Loucy (cell line): ENCODE measurements at regions not wholly inside any gene's neighbourhood (a gene's known extent, or its start where the extent isn't known, plus 50 kb on each side); places are given as distances from the start of the nearest gene placed in this dataset.

Experiments
- H2AFZ ChIP-seq: fragments of 200-600 bp; sonication (generic); 2 replicates; pipeline ENCODE4 v1.6.0; 2016; ENCODE audit warnings: antibody characterized with exemption, mild to moderate bottlenecking, low read length, moderate library complexity
- H3F3A ChIP-seq: fragments of 200-600 bp; 2 replicates; pipeline ENCODE4 v1.6.0; 2016; ENCODE audit warnings: antibody characterized with exemption, low read depth, mild to moderate bottlenecking
- H3K27me3 ChIP-seq: fragments of 200-600 bp; sonication (generic); 2 replicates; pipeline ENCODE4 v1.6.1; 2014; ENCODE audit warnings: low read length, mild to moderate bottlenecking; ENCODE audit not compliant: insufficient read depth, poor library complexity, severe bottlenecking
- H3K36me3 ChIP-seq: fragments of 200-600 bp; sonication (generic); 2 replicates; pipeline ENCODE4 v1.6.1; 2016; ENCODE audit warnings: low read length; ENCODE audit not compliant: insufficient read depth
- H3K4me1 ChIP-seq: fragments of 200-600 bp; sonication (generic); 2 replicates; pipeline ENCODE4 v1.5.1; 2014; ENCODE audit warnings: low read length, mild to moderate bottlenecking; ENCODE audit not compliant: insufficient read depth, poor library complexity, severe bottlenecking
- H3K4me2 ChIP-seq: fragments of 200-600 bp; sonication (generic); 2 replicates; pipeline ENCODE4 v1.6.0; 2014; ENCODE audit warnings: antibody characterized with exemption, low read length, low read depth, mild to moderate bottlenecking; ENCODE audit not compliant: poor library complexity, severe bottlenecking
- H3K4me3 ChIP-seq: fragments of 200-600 bp; sonication (generic); 2 replicates; pipeline ENCODE4 v1.5.1; 2014; ENCODE audit warnings: low read length, mild to moderate bottlenecking, mixed read lengths; ENCODE audit not compliant: poor library complexity, severe bottlenecking
- H3K79me2 ChIP-seq: fragments of 200-600 bp; sonication (generic); 2 replicates; pipeline ENCODE4 v1.6.1; 2014; ENCODE audit warnings: low read length; ENCODE audit not compliant: insufficient read depth
- H3K9ac ChIP-seq: fragments of 200-600 bp; sonication (generic); 2 replicates; pipeline ENCODE4 v1.6.0; 2014; ENCODE audit warnings: mild to moderate bottlenecking, low read depth, low read length, moderate library complexity; ENCODE audit not compliant: poor library complexity, severe bottlenecking
- H3K9me2 ChIP-seq: fragments of 200-600 bp; sonication (generic); replicated peaks from 2 replicates; pipeline ENCODE4 v1.6.1; 2016; ENCODE audit warnings: low read depth, low read length, mixed read lengths
- H3K9me3 ChIP-seq: fragments of 200-600 bp; sonication (generic); 2 replicates; pipeline ENCODE4 v1.6.1; 2014; ENCODE audit warnings: mild to moderate bottlenecking, antibody characterized with exemption, low read length, low read depth; ENCODE audit not compliant: insufficient read depth
- H4K20me1 ChIP-seq: fragments of 200-600 bp; sonication (generic); 2 replicates; pipeline ENCODE4 v1.6.0; 2014; ENCODE audit warnings: antibody characterized with exemption, low read length, mild to moderate bottlenecking; ENCODE audit not compliant: insufficient read depth, poor library complexity, severe bottlenecking
- CTCF ChIP-seq: fragments of 200-600 bp; sonication (generic); conservative IDR thresholded peaks from 2 replicates; pipeline ENCODE4 v1.5.1; 2014; ENCODE audit warnings: mild to moderate bottlenecking, antibody characterized with exemption, low read length
- EZH2phosphoT487 ChIP-seq: fragments of 200-600 bp; IDR thresholded peaks from 2 replicates; pipeline ENCODE4 v1.6.1; 2018; ENCODE audit warnings: antibody characterized with exemption, mild to moderate bottlenecking, moderate library complexity, borderline replicate concordance

DNA sequence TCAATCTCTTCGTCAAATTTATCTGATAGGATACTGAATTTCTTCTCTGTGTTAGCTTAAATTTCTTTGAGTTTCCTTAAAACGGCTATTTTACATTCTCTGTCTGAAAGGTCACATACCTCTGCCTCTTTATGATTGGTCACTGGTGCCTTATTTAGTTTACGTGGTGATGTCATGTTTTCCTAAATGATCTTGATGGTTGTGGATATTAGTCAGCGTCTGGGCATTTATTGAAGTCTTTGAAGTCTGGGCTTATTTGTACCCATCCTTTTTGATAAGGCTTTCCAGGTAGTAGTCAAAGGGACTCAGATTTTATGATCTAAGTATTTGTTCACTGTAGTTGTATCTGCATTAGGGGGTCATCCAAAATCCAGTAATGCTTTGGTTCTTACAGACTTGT, 1407.5 kb upstream of the LRRTM3 start:
- Histone ChIP-seq H4K20me1 (no peaks in the 10 kb centered on the region), H3K4me3 (no peak overlapping the region), H3K9ac (no peak overlapping the region), H3K4me1 (no peaks in the 10 kb centered on the region), H2AFZ (no peak overlapping the region), H3K36me3 (no peaks in the 10 kb centered on the region), H3K9me2 (no peaks in the 10 kb centered on the region), H3K27me3 (no peaks in the 10 kb centered on the region), H3K9me3 (no peaks in the 10 kb centered on the region), H3K79me2 (no peaks in the 10 kb centered on the region), H3F3A (no peaks in the 10 kb centered on the region), H3K4me2 (no peak overlapping the region)
- TF ChIP-seq CTCF (no peak), EZH2phosphoT487 (no peak)

DNA sequence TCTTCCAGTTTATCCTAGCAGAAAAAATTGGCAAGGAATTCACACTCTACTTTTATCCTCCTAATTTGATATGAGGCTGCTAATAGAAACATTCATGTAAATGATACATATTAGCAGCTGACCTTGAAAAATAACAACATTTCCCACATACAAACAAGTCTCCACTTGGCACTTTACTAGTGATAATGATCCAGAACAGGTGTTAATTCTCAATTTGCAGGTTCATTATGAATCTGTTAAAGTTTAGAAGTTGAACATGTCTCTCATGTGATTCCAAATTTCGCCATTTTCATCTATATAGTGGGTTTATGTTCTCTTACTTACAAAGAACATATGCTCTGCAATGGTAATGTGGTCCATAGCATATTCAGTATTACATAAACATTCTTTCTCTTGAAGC, 1396.8 kb upstream of the LRRTM3 start:
- H3K4me1 ChIP-seq: no peaks in the 10 kb centered on the region
- H3K9me2 ChIP-seq: no peaks in the 10 kb centered on the region
- H4K20me1 ChIP-seq: no peaks in the 10 kb centered on the region
- H3F3A ChIP-seq: no peaks in the 10 kb centered on the region
- no peak overlapping the region for H3K9ac ChIP-seq
- H3K4me3 ChIP-seq: no peak overlapping the region
- no peaks in the 10 kb centered on the region for H3K9me3 ChIP-seq
- no peaks in the 10 kb centered on the region for H3K79me2 ChIP-seq
- H3K36me3 ChIP-seq: no peaks in the 10 kb centered on the region
- H3K27me3 ChIP-seq: no peaks in the 10 kb centered on the region
- H2AFZ ChIP-seq: no peak overlapping the region
- no peak for TF ChIP-seq CTCF
- no peak for TF ChIP-seq EZH2phosphoT487
- H3K4me2 ChIP-seq: no peak overlapping the region

DNA sequence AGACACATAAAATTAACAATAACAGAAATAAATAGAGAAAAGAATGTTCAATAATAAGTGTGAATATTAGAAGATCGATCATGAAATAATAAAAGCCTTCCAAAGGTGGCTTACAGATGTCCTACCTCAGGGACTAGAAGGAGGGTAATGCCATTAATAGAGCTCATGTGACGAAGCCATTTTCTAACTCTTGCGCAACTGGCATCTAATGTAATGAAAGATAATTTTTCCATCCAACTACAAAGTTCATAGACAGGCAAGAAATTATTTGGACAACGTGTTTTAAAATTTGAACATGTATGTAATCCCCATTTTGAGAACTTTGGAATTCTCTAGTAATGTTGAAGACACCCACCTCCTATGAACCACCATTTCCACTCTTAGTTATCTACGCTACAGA, 1394.3 kb upstream of the LRRTM3 start:
- H3F3A ChIP-seq: no peaks in the 10 kb centered on the region
- H3K4me2 ChIP-seq: no peak overlapping the region
- no peak for TF ChIP-seq EZH2phosphoT487
- no peak overlapping the region for H3K9ac ChIP-seq
- no peaks in the 10 kb centered on the region for H3K79me2 ChIP-seq
- H3K4me3 ChIP-seq: no peak overlapping the region
- no peaks in the 10 kb centered on the region for H4K20me1 ChIP-seq
- H3K27me3 ChIP-seq: no peaks in the 10 kb centered on the region
- H3K9me3 ChIP-seq: no peaks in the 10 kb centered on the region
- no peak overlapping the region for H2AFZ ChIP-seq
- H3K4me1 ChIP-seq: no peaks in the 10 kb centered on the region
- H3K36me3 ChIP-seq: no peaks in the 10 kb centered on the region
- H3K9me2 ChIP-seq: no peaks in the 10 kb centered on the region

GRCh38 chr10:65534771-65535170, 1391.1 kb upstream of the LRRTM3 start:
- Histone ChIP-seq H3K9me2 (no peaks in the 10 kb centered on the region), H3K9me3 (no peaks in the 10 kb centered on the region), H3K36me3 (no peaks in the 10 kb centered on the region), H2AFZ (no peak overlapping the region), H3K9ac (no peak overlapping the region), H3K79me2 (no peaks in the 10 kb centered on the region), H4K20me1 (no peaks in the 10 kb centered on the region), H3K4me3 (no peak overlapping the region), H3K4me1 (no peaks in the 10 kb centered on the region), H3K27me3 (no peaks in the 10 kb centered on the region), H3K4me2 (no peak overlapping the region), H3F3A (no peaks in the 10 kb centered on the region)
- TF ChIP-seq CTCF: no peak
- TF ChIP-seq EZH2phosphoT487: no peak
